HepG2 (cell line): ENCODE measurements at regions not wholly inside any gene's neighbourhood (a gene's known extent, or its start where the extent isn't known, plus 50 kb on each side); places are given as distances from the start of the nearest gene placed in this dataset.

Experiments used
- BCLAF1 ChIP-seq: fragments of 450-650 bp; IDR thresholded peaks from 2 replicates; pipeline ENCODE4 v1.6.1; 2017; ENCODE audit warnings: mild to moderate bottlenecking
- EZH2 ChIP-seq: conservative IDR thresholded peaks from 2 replicates; pipeline ENCODE4 v1.6.1; 2012; ENCODE audit warnings: mild to moderate bottlenecking, low read depth, low read length, moderate library complexity
- GFI1 ChIP-seq: sonication (generic); formaldehyde crosslinking; IDR thresholded peaks from 2 replicates; pipeline ENCODE4 v1.5.0; 2020; ENCODE audit warnings: missing genetic modification reagents, mild to moderate bottlenecking, borderline replicate concordance
- HDAC2 ChIP-seq: sonication (generic); formaldehyde crosslinking; IDR thresholded peaks from 2 replicates; pipeline ENCODE4 v1.4.0; 2020; ENCODE audit warnings: missing genetic modification reagents
- IKZF1 ChIP-seq: fragments of 450-650 bp; IDR thresholded peaks from 2 replicates; pipeline ENCODE4 v1.7.1; 2016
- NFYB ChIP-seq: sonication (generic); formaldehyde crosslinking; IDR thresholded peaks from 2 replicates; pipeline ENCODE4 v1.4.0; 2020; ENCODE audit warnings: missing genetic modification reagents
- RBAK ChIP-seq: sonication (generic); formaldehyde crosslinking; IDR thresholded peaks from 2 replicates; pipeline ENCODE4 v1.5.1; 2020; ENCODE audit warnings: mild to moderate bottlenecking, missing genetic modification reagents
- SP1 ChIP-seq, 2 experiments: fragments of 450-650 bp in 1 of 2; sonication (generic) in 1 of 2; formaldehyde crosslinking in 1 of 2; IDR thresholded peaks; 2 replicates each; pipeline versions ENCODE4 v1.4.0 to v1.6.1; 2016 to 2020; ENCODE audit warnings: missing genetic modification reagents in 1 of 2
- ZBTB10 ChIP-seq: sonication (generic); formaldehyde crosslinking; IDR thresholded peaks from 2 replicates; pipeline ENCODE4 v1.4.0; 2020; ENCODE audit warnings: missing genetic modification reagents, borderline replicate concordance
- ZNF24 ChIP-seq: fragments of 450-650 bp; IDR thresholded peaks from 2 replicates; pipeline ENCODE4 v1.6.1; 2017; ENCODE audit warnings: antibody characterized with exemption, mild to moderate bottlenecking
- ZNF318 ChIP-seq: sonication (generic); formaldehyde crosslinking; IDR thresholded peaks from 2 replicates; pipeline ENCODE4 v1.4.0; 2020; ENCODE audit warnings: mild to moderate bottlenecking, missing genetic modification reagents
- ZNF44 ChIP-seq: sonication (generic); formaldehyde crosslinking; IDR thresholded peaks from 2 replicates; pipeline ENCODE4 v1.5.1; 2020; ENCODE audit warnings: mild to moderate bottlenecking, missing genetic modification reagents
- ZNF629 ChIP-seq: sonication (generic); formaldehyde crosslinking; conservative IDR thresholded peaks from 2 replicates; pipeline ENCODE4 v1.5.0; 2020; ENCODE audit warnings: missing genetic modification reagents
- ZNF773 ChIP-seq: sonication (generic); formaldehyde crosslinking; IDR thresholded peaks from 2 replicates; pipeline ENCODE4 v1.4.0; 2020; ENCODE audit warnings: missing genetic modification reagents, borderline replicate concordance
- ZNF784 ChIP-seq: sonication (generic); formaldehyde crosslinking; IDR thresholded peaks from 2 replicates; pipeline ENCODE4 v1.5.1; 2020; ENCODE audit warnings: missing genetic modification reagents, mild to moderate bottlenecking, borderline replicate concordance

GRCh38 chr2:64404002-64404731 lies 49.8 kb upstream of the LGALSL start (continued):
- no peak for TF ChIP-seq ZBTB10
- no peak for TF ChIP-seq RBAK (CRISPR knock-in tag)
- TF ChIP-seq ZNF784 (CRISPR knock-in tag) = no peak
- no peak for TF ChIP-seq BCLAF1
- TF ChIP-seq ZNF24 = no peak
- no peak for TF ChIP-seq NFYB
- no peak for TF ChIP-seq IKZF1
- TF ChIP-seq ZNF773 (CRISPR knock-in tag) = no peak
- TF ChIP-seq GFI1 (CRISPR knock-in tag) = 0 out of 2 replicates have a peak, but pooled peaks have one; percentile 48
- TF ChIP-seq ZNF44 (CRISPR knock-in tag) = no peak
- no peak for TF ChIP-seq SP1 (IDR thresholded peaks at IDR 0.05)
- no peak for TF ChIP-seq SP1 (CRISPR knock-in tag; IDR thresholded peaks at IDR 0.05)
- 0 out of 2 replicates have a peak, but pooled peaks have one; percentile 33 for TF ChIP-seq HDAC2
- TF ChIP-seq ZNF318 (CRISPR knock-in tag) = no peak
- no peak for TF ChIP-seq ZNF629
- TF ChIP-seq EZH2 = no peak
